HG03520 (cell line): ENCODE measurements at regions not wholly inside any gene's neighbourhood (a gene's known extent, or its start where the extent isn't known, plus 50 kb on each side); places are given as distances from the start of the nearest gene placed in this dataset.
"Not testable (repeated sequence)": the region's sequence is repeated elsewhere in the genome, so short reads cannot be mapped to it uniquely, and the experiment has no call there.

Experiments used
- ATAC-seq: cut with Tn5 transposase; IDR thresholded peaks from one replicate; pipeline ENCODE4 v1.9.1; 2021; ENCODE audit warnings: mild to moderate bottlenecking, moderate library complexity; ENCODE audit not compliant: unreplicated experiment

- no peak for ATAC-seq
Measured at GRCh38 chr18:59038295-59039039, 101.2 kb upstream of the SEC11C start.

- not testable (repeated sequence) for ATAC-seq
Measured at GRCh38 chr18:59039040-59039320, 100.7 kb upstream of the SEC11C start.

GRCh38 chr18:59039449-59039848 is 100.2 kb upstream of the SEC11C start:
- ATAC-seq: no peak

- ATAC-seq: no peak
Measured at GRCh38 chr18:59040770-59041148, 98.9 kb upstream of the SEC11C start.

- no peak for ATAC-seq
Measured at GRCh38 chr18:59041296-59041695, 98.4 kb upstream of the SEC11C start.

- ATAC-seq: no peak
Measured at GRCh38 chr18:59041819-59042815, 97.6 kb upstream of the SEC11C start.

GRCh38 chr18:59044855-59045254 is 94.8 kb upstream of the SEC11C start:
- no peak for ATAC-seq

GRCh38 chr18:59047321-59048047 is 92.2 kb upstream of the SEC11C start:
- ATAC-seq: no peak

- ATAC-seq: no peak
Measured at GRCh38 chr18:59048048-59048363, 91.7 kb upstream of the SEC11C start.

GRCh38 chr18:59048378-59048777 is 91.3 kb upstream of the SEC11C start:
- no peak for ATAC-seq

GRCh38 chr18:59049721-59050660 is 89.7 kb upstream of the SEC11C start:
- no peak for ATAC-seq

- ATAC-seq: no peak
Measured at GRCh38 chr18:59050661-59051057, 89.0 kb upstream of the SEC11C start.

GRCh38 chr18:59051470-59052165 is 88.1 kb upstream of the SEC11C start:
- no peak for ATAC-seq

- no peak for ATAC-seq
Measured at GRCh38 chr18:59052965-59053820, 86.5 kb upstream of the SEC11C start.

GRCh38 chr18:59054496-59055287 is 85.0 kb upstream of the SEC11C start:
- ATAC-seq: no peak

GRCh38 chr18:59055345-59056032 is 84.2 kb upstream of the SEC11C start:
- ATAC-seq: no peak

- ATAC-seq: peak; percentile 74
Measured at GRCh38 chr18:59056706-59057492, 82.8 kb upstream of the SEC11C start.
